Liver (tissue), 8 donors: ENCODE measurements at regions not wholly inside any gene's neighbourhood (a gene's known extent, or its start where the extent isn't known, plus 50 kb on each side); places are given as distances from the start of the nearest gene placed in this dataset.

Experiments used
- DNase-seq: peaks from one replicate; pipeline ENCODE4 v3.0.0-alpha.2; 2017; ENCODE audit warnings: low spot score
- H3K27ac ChIP-seq, 2 donors: one replicate each; pipeline ENCODE4 v1.7.0; 2013; ENCODE audit warnings: inconsistent platforms in 2 of 2, low read length in 2 of 2, control low read depth in 1 of 2, low read depth in 1 of 2, mild to moderate bottlenecking in 1 of 2
- H3K27me3 ChIP-seq, 4 donors: one replicate each; pipeline versions ENCODE4 v1.6.1 to v1.7.0; 2013; ENCODE audit warnings: low read length in 3 of 4, inconsistent platforms in 1 of 4, mild to moderate bottlenecking in 1 of 4, moderate library complexity in 1 of 4; ENCODE audit not compliant: control insufficient read depth in 4 of 4, insufficient read depth in 4 of 4
- H3K36me3 ChIP-seq, 4 donors: one replicate each; pipeline versions ENCODE4 v1.6.1 to v1.7.0; 2013; ENCODE audit warnings: low read length in 3 of 4, mild to moderate bottlenecking in 3 of 4, low read depth in 1 of 4, moderate library complexity in 1 of 4; ENCODE audit not compliant: control insufficient read depth in 4 of 4, insufficient read depth in 3 of 4
- H3K4me1 ChIP-seq, 4 donors: one replicate each; pipeline versions ENCODE4 v1.6.1 to v1.7.0; 2013; ENCODE audit warnings: low read length in 3 of 4, mild to moderate bottlenecking in 3 of 4, moderate library complexity in 1 of 4; ENCODE audit not compliant: control insufficient read depth in 4 of 4, insufficient read depth in 4 of 4
- H3K4me3 ChIP-seq, 3 donors: one replicate each; pipeline versions ENCODE4 v1.6.1 to v1.7.0; 2013; ENCODE audit warnings: low read length in 3 of 3, control low read depth in 1 of 3, low read depth in 1 of 3, mild to moderate bottlenecking in 1 of 3
- H3K9ac ChIP-seq, 2 donors: one replicate each; pipeline ENCODE4 v1.7.0; 2013; ENCODE audit warnings: low read length in 2 of 2, mild to moderate bottlenecking in 2 of 2, moderate library complexity in 2 of 2, control low read depth in 1 of 2, low read depth in 1 of 2
- H3K9me3 ChIP-seq, 4 donors: one replicate each; pipeline versions ENCODE4 v1.6.1 to v1.7.0; 2013; ENCODE audit warnings: low read length in 3 of 4; ENCODE audit not compliant: control insufficient read depth in 4 of 4
- ATF3 ChIP-seq: IDR thresholded peaks from 2 replicates; pipeline ENCODE4 v1.6.1; 2016; ENCODE audit warnings: antibody characterized with exemption
- CTCF ChIP-seq: fragments of 150-350 bp; IDR thresholded peaks from 2 replicates; pipeline ENCODE4 v1.5.1; 2017; ENCODE audit warnings: improper control_type of control experiment, low read depth, low read length; ENCODE audit not compliant: missing input control
- FOXA1 ChIP-seq: IDR thresholded peaks from 2 replicates; pipeline ENCODE4 v1.6.1; 2016; ENCODE audit warnings: antibody characterized with exemption
- FOXA2 ChIP-seq: IDR thresholded peaks from 2 replicates; pipeline ENCODE4 v1.6.1; 2016; ENCODE audit warnings: antibody characterized with exemption
- GABPA ChIP-seq, 2 donors: IDR thresholded peaks in 1 of 2; conservative IDR thresholded peaks in 1 of 2; 2 replicates each; pipeline ENCODE4 v1.6.1; 2016; ENCODE audit warnings: antibody characterized with exemption in 2 of 2, mild to moderate bottlenecking in 1 of 2, moderate library complexity in 1 of 2
- HNF4A ChIP-seq, 2 donors: conservative IDR thresholded peaks; 2 replicates each; pipeline ENCODE4 v1.6.1; 2016; ENCODE audit warnings: antibody characterized with exemption in 2 of 2, mild to moderate bottlenecking in 2 of 2
- HNF4G ChIP-seq: IDR thresholded peaks from 2 replicates; pipeline ENCODE4 v1.6.1; 2016; ENCODE audit warnings: antibody characterized with exemption
- JUND ChIP-seq, 2 donors: IDR thresholded peaks; 2 replicates each; pipeline ENCODE4 v1.6.1; 2016; ENCODE audit warnings: antibody characterized with exemption in 2 of 2
- RAD21 ChIP-seq, 2 donors: IDR thresholded peaks; 2 replicates each; pipeline ENCODE4 v1.6.1; 2016; ENCODE audit warnings: antibody characterized with exemption in 2 of 2, mild to moderate bottlenecking in 2 of 2
- REST ChIP-seq: IDR thresholded peaks from 2 replicates; pipeline ENCODE4 v1.6.1; 2016; ENCODE audit warnings: antibody characterized with exemption, mild to moderate bottlenecking
- RXRA ChIP-seq, 2 donors: IDR thresholded peaks; 2 replicates each; pipeline ENCODE4 v1.6.1; 2017 to 2018; ENCODE audit warnings: antibody characterized with exemption in 2 of 2, mild to moderate bottlenecking in 1 of 2
- SP1 ChIP-seq: IDR thresholded peaks from 2 replicates; pipeline ENCODE4 v1.6.1; 2018; ENCODE audit warnings: antibody characterized with exemption, mild to moderate bottlenecking
- TAF1 ChIP-seq: conservative IDR thresholded peaks from 2 replicates; pipeline ENCODE4 v1.6.1; 2016; ENCODE audit warnings: antibody characterized with exemption, mild to moderate bottlenecking
- YY1 ChIP-seq: IDR thresholded peaks from 2 replicates; pipeline ENCODE4 v1.6.1; 2016; ENCODE audit warnings: antibody characterized with exemption, mild to moderate bottlenecking
- ZBTB33 ChIP-seq: IDR thresholded peaks from 2 replicates; pipeline ENCODE4 v1.6.1; 2016; ENCODE audit warnings: antibody characterized with exemption
- WGBS: extraction: QIAGEN DNeasy Blood & Tissue Kit; methylation state at CpG from one replicate; pipeline ENCODE4 v1.1.7; 2013; 5-methylcytosine and 5-hydroxymethylcytosine counted together
- donor health status: healthy.
- donor health status: healthy.
- donor health status: healthy.
- donor health status: healthy.
- donor health status: healthy.

GRCh38 chr3:150145659-150146058 lies 175.0 kb upstream of the PFN2 start (continued):
- TF ChIP-seq TAF1: no peak

- no peak for TF ChIP-seq REST
- TF ChIP-seq YY1: no peak
- no peak for TF ChIP-seq RAD21 (IDR thresholded peaks at IDR 0.05)
- TF ChIP-seq FOXA2: no peak
- no peak for TF ChIP-seq HNF4G
- TF ChIP-seq JUND (IDR thresholded peaks at IDR 0.05): no peak
- no peak overlapping the region for H3K9ac ChIP-seq
- H3K36me3 ChIP-seq: no peaks in the 10 kb centered on the region
- peaks cover 0 to 2% (median 0%) of the 10 kb centered on the region in 4 donors for H3K27me3 ChIP-seq
- WGBS: 88% methylated on average over 6 of the region's 6 CpGs
- H3K9me3 ChIP-seq: no peaks in the 10 kb centered on the region
- H3K27ac ChIP-seq: no peak overlapping the region
- H3K4me3 ChIP-seq: no peak overlapping the region
- DNase-seq: no peak
- H3K4me1 ChIP-seq: no peaks in the 10 kb centered on the region
These were observed 173.6 kb upstream of the PFN2 start for GRCh38 chr3:150144191-150144708.

- H3K9me3 ChIP-seq: no peaks in the 10 kb centered on the region
- no peak overlapping the region for H3K27ac ChIP-seq
- TF ChIP-seq ATF3 (no peak), RXRA (IDR thresholded peaks at IDR 0.05) (no peak), FOXA2 (no peak), JUND (IDR thresholded peaks at IDR 0.05) (no peak), GABPA (IDR thresholded peaks at IDR 0.05 in 1 of 2, conservative IDR thresholded peaks at IDR 0.05 in 1 of 2) (no peak), ZBTB33 (no peak), RAD21 (IDR thresholded peaks at IDR 0.05) (no peak), TAF1 (no peak), YY1 (no peak), REST (no peak), CTCF (no peak), SP1 (no peak), FOXA1 (no peak), HNF4A (conservative IDR thresholded peaks at IDR 0.05) (no peak)
- H3K4me1 ChIP-seq: no peaks in the 10 kb centered on the region
- H3K9ac ChIP-seq: no peak overlapping the region
- H3K27me3 ChIP-seq: no peaks in the 10 kb centered on the region
- no peak overlapping the region for H3K4me3 ChIP-seq
- no peaks in the 10 kb centered on the region for H3K36me3 ChIP-seq
- no peak for DNase-seq
These were observed 172.2 kb upstream of the PFN2 start for GRCh38 chr3:150142936-150143335.
